Activated CD8-positive, alpha-beta memory T cell treated with anti-CD3 and anti-CD28 coated beads, Interleukin-2, amount 50 U/mL, for 4 hours (primary cell): ENCODE measurements at regions not wholly inside any gene's neighbourhood (a gene's known extent, or its start where the extent isn't known, plus 50 kb on each side); places are given as distances from the start of the nearest gene placed in this dataset.

Source experiments
- DNase-seq: peaks from one replicate; pipeline ENCODE4 v3.0.0-alpha.2; 2020

- no peak for DNase-seq
Observed at GRCh38 chr1:200354243-200354642, 55.6 kb downstream of the ZNF281 start.

GRCh38 chr1:200353232-200353631 lies 56.6 kb downstream of the ZNF281 start:
- DNase-seq: no peak

GRCh38 chr1:200351826-200352549 lies 57.8 kb downstream of the ZNF281 start:
- DNase-seq: no peak

- no peak for DNase-seq
Observed at GRCh38 chr1:200351425-200351824, 58.4 kb downstream of the ZNF281 start.

- DNase-seq: no peak
Observed at GRCh38 chr1:200346700-200347099, 63.1 kb downstream of the ZNF281 start.

GRCh38 chr1:200345520-200345919 lies 64.3 kb downstream of the ZNF281 start:
- DNase-seq: no peak

GRCh38 chr1:200343874-200344273 lies 66.0 kb downstream of the ZNF281 start:
- DNase-seq: no peak

GRCh38 chr1:200342511-200343311 lies 67.1 kb downstream of the ZNF281 start:
- DNase-seq: no peak

GRCh38 chr1:200338451-200338850 lies 71.4 kb downstream of the ZNF281 start:
- DNase-seq: no peak

GRCh38 chr1:200337831-200338230 lies 72.0 kb downstream of the ZNF281 start:
- DNase-seq: no peak

- no peak for DNase-seq
Observed at GRCh38 chr1:200337410-200337809, 72.4 kb downstream of the ZNF281 start.

- no peak for DNase-seq
Observed at GRCh38 chr1:200336901-200337391, 72.9 kb downstream of the ZNF281 start.

- no peak for DNase-seq
Observed at GRCh38 chr1:200336101-200336845, 73.6 kb downstream of the ZNF281 start.

- DNase-seq: no peak
Observed at GRCh38 chr1:200334661-200335256, 75.1 kb downstream of the ZNF281 start.

- DNase-seq: no peak
Observed at GRCh38 chr1:200333329-200333728, 76.5 kb downstream of the ZNF281 start.

- no peak for DNase-seq
Observed at GRCh38 chr1:200332716-200333115, 77.1 kb downstream of the ZNF281 start.

GRCh38 chr1:200330741-200331428 lies 79.0 kb downstream of the ZNF281 start:
- DNase-seq: no peak

- DNase-seq: no peak
Observed at GRCh38 chr1:200329208-200329882, 80.5 kb downstream of the ZNF281 start.

- no peak for DNase-seq
Observed at GRCh38 chr1:200328379-200328778, 81.5 kb downstream of the ZNF281 start.

- DNase-seq: no peak
Observed at GRCh38 chr1:200323856-200324400, 85.9 kb downstream of the ZNF281 start.

GRCh38 chr1:200319148-200319547 lies 90.7 kb downstream of the ZNF281 start:
- no peak for DNase-seq
